CD4-positive, alpha-beta T cell (primary cell): ENCODE measurements at regions not wholly inside any gene's neighbourhood (a gene's known extent, or its start where the extent isn't known, plus 50 kb on each side); places are given as distances from the start of the nearest gene placed in this dataset.

Experiments used
- ATAC-seq: fragments of 200-7000 bp; cut with Tn5 transposase; one replicate; pipeline ENCODE4 v1.10.0; 2022; ENCODE audit warnings: mild to moderate bottlenecking; ENCODE audit not compliant: poor library complexity
- CTCF ChIA-PET: fragments of 350-600 bp; sonication (Branson Sonifier 250); formaldehyde crosslinking; loops from one replicate; lab custom pipeline; 2021; ENCODE audit warnings: antibody characterized with exemption, inconsistent platforms; lab: Charles Lee
- POLR2A ChIA-PET: fragments of 350-600 bp; sonication (Branson Sonifier 250); formaldehyde crosslinking; loops from one replicate; lab custom pipeline; 2021; ENCODE audit warnings: antibody characterized with exemption, inconsistent platforms; lab: Charles Lee
- DNase-seq, 14 experiments: peaks; one replicate each; pipeline ENCODE4 v3.0.0-alpha.2; 2013 to 2020; ENCODE audit warnings: mixed read lengths in 2 of 14
- H3K27ac ChIP-seq, 2 donors: one replicate each; pipeline versions ENCODE4 v1.5.1 to v1.7.0; 2013; ENCODE audit warnings: low read length in 2 of 2, low read depth in 1 of 2, mild to moderate bottlenecking in 1 of 2
- H3K27me3 ChIP-seq, 2 experiments: 1 replicate in 1 of 2; 2 replicates in 1 of 2; pipeline versions ENCODE4 v1.6.1 to v1.7.0; 2013; ENCODE audit warnings: low read length in 2 of 2, control low read depth in 1 of 2, mild to moderate bottlenecking in 1 of 2, moderate library complexity in 1 of 2; ENCODE audit not compliant: insufficient read depth in 2 of 2, control insufficient read depth in 1 of 2
- H3K36me3 ChIP-seq: one replicate; pipeline ENCODE4 v1.6.1; 2013; ENCODE audit warnings: low read length, control low read depth; ENCODE audit not compliant: insufficient read depth
- H3K4me1 ChIP-seq: one replicate; pipeline ENCODE4 v1.6.1; 2013; ENCODE audit warnings: low read length, control low read depth; ENCODE audit not compliant: insufficient read depth
- H3K4me3 ChIP-seq: one replicate; pipeline ENCODE4 v1.5.1; 2013; ENCODE audit warnings: mild to moderate bottlenecking, low read length, moderate library complexity
- H3K9me3 ChIP-seq, 2 experiments: 1 replicate in 1 of 2; 2 replicates in 1 of 2; pipeline versions ENCODE4 v1.6.1 to v1.7.0; 2013; ENCODE audit warnings: low read length in 2 of 2, mild to moderate bottlenecking in 2 of 2, control low read depth in 1 of 2, moderate library complexity in 1 of 2; ENCODE audit not compliant: control insufficient read depth in 1 of 2, insufficient read depth in 1 of 2
- H3K27ac Mint-ChIP-seq: one replicate; pipeline ENCODE4 v1.8.0; 2020; ENCODE audit warnings: mixed read lengths
- H3K27me3 Mint-ChIP-seq: one replicate; pipeline ENCODE4 v1.8.0; 2021; ENCODE audit warnings: mixed read lengths
- H3K36me3 Mint-ChIP-seq: one replicate; pipeline ENCODE4 v1.8.0; 2021; ENCODE audit warnings: low read depth, mixed read lengths
- H3K4me1 Mint-ChIP-seq: one replicate; pipeline ENCODE4 v1.8.0; 2021; ENCODE audit warnings: low read depth, mixed read lengths
- H3K4me3 Mint-ChIP-seq: one replicate; pipeline ENCODE4 v1.8.0; 2020; ENCODE audit warnings: mild to moderate bottlenecking, mixed read lengths
- H3K9me3 Mint-ChIP-seq: one replicate; pipeline ENCODE4 v1.8.0; 2020; ENCODE audit warnings: mixed read lengths
- intact Hi-C, 2 experiments: fragments of 100-400 bp; cut with DNase I in 1 of 2; cut with micrococcal nuclease in 1 of 2; formaldehyde crosslinking; loops; one replicate each; pipeline versions ENCODE4 v1.15.1 to v1.9.0; 2023 to 2025; cut with DNase I, micrococcal nuclease
- TF ChIP-seq, protein P1 (sequence below): fragments of 200-600 bp; IDR thresholded peaks from one replicate; pipeline ENCODE4 v1.8.0; 2022; ENCODE audit warnings: antibody characterized with exemption, mild to moderate bottlenecking

DNA sequence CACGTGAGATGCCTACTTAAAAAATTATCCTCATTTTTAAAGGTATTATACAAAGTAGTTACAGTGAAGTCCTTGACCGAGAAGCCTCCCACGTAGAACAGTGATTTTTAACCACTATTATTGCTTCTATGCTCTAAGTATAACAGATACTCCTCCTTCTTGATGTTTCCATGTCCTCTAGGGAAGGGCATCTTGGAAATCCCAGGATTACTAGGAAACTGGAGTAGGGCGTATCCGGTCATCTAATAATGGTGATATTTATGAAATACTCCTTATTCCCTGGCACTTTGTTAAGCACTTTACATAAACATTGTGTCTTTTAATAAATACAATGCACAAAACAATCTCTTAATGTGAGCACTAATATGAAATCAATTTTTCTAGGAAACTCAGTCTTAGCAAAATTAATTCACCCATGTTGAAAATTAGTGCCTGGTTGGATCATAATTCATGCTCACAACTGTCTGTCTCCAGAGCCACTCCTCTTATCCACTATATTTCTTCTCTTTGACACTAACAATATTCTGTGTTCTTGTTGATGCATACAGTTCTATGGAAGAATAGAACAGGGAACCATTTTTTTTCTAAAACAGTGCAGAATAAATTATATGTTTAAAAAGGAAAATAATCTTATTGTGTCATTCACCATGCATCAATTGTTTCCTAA is 128.6 kb upstream of the SEMA3E start:
- DNase-seq (no peak), ATAC-seq (no peak)
- POLR2A ChIA-PET, result no interaction called here
- intact Hi-C loops, result no loop called here
- Mint-ChIP-seq H3K4me1 (no peaks in the 10 kb centered on the region), H3K9me3 (peaks cover 4% of the 10 kb centered on the region), H3K27me3 (no peaks in the 10 kb centered on the region), H3K36me3 (no peaks in the 10 kb centered on the region), H3K27ac (no peak overlapping the region), H3K4me3 (no peak overlapping the region)
- Histone ChIP-seq H3K4me3 (no peak overlapping the region), H3K27me3 (no peaks in the 10 kb centered on the region), H3K27ac (no peak overlapping the region), H3K36me3 (no peaks in the 10 kb centered on the region), H3K4me1 (no peaks in the 10 kb centered on the region), H3K9me3 (no peaks in the 10 kb centered on the region)
- CTCF ChIA-PET, result no interaction called here
- TF ChIP-seq, protein P1, sequence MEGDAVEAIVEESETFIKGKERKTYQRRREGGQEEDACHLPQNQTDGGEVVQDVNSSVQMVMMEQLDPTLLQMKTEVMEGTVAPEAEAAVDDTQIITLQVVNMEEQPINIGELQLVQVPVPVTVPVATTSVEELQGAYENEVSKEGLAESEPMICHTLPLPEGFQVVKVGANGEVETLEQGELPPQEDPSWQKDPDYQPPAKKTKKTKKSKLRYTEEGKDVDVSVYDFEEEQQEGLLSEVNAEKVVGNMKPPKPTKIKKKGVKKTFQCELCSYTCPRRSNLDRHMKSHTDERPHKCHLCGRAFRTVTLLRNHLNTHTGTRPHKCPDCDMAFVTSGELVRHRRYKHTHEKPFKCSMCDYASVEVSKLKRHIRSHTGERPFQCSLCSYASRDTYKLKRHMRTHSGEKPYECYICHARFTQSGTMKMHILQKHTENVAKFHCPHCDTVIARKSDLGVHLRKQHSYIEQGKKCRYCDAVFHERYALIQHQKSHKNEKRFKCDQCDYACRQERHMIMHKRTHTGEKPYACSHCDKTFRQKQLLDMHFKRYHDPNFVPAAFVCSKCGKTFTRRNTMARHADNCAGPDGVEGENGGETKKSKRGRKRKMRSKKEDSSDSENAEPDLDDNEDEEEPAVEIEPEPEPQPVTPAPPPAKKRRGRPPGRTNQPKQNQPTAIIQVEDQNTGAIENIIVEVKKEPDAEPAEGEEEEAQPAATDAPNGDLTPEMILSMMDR, result no peak

DNA sequence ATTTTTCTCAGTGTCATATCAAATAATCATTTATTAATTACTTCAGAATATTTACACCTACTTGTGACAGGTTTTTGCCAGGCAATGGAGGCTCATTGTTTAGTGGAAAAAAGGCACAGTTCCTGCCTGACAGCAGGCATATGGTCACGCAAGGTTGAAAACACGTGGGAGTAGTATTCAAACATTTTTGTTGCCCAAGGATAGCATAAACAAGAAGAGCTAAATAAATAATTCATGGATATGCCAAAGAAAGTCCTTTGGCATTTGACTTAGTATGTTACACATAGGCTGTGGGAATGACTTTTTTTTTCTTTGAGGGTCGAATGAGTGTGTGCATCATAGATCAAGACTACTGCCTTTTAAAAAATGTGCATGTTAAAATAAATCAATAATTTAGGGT is 120.5 kb upstream of the SEMA3E start:
- TF ChIP-seq, protein P1, result no peak

DNA sequence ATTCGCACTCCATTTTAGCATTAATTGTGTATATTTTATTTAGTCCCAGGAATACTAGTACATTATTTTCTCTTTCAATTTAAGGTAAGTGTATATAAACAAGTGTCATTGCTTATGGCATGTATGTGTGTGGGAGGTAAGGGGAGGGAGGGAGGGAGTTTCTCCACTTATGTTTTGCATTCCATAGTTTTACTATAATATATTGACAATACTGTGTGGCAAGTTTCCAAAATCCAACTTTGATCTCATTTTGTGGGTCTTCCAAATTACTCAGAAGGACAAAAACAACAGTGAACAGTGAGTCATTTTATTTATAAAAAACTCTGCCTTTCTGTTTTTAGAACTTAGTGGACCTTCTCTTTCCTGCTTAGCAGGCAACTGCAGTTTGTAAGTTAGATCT is 102.3 kb upstream of the SEMA3E start:
- Histone ChIP-seq H3K4me3 (no peak overlapping the region), H3K9me3 (peaks cover 0 to 13% of the 10 kb centered on the region in 2 experiments), H3K27ac (no peak overlapping the region), H3K27me3 (no peaks in the 10 kb centered on the region), H3K36me3 (no peaks in the 10 kb centered on the region), H3K4me1 (no peaks in the 10 kb centered on the region)
- POLR2A ChIA-PET, result no interaction called here
- H3K27me3 Mint-ChIP-seq, result no peaks in the 10 kb centered on the region
- no peaks in the 10 kb centered on the region for H3K36me3 Mint-ChIP-seq
- DNase-seq, result no peak
- no peak for ATAC-seq
- H3K27ac Mint-ChIP-seq, result no peak overlapping the region
- TF ChIP-seq, protein P1, result no peak
- intact Hi-C loops, result no loop called here
- no peaks in the 10 kb centered on the region for H3K4me1 Mint-ChIP-seq
- CTCF ChIA-PET, result no interaction called here
- peaks cover 3% of the 10 kb centered on the region for H3K9me3 Mint-ChIP-seq
- no peak overlapping the region for H3K4me3 Mint-ChIP-seq

More for the DNA sequence above, 120.5 kb upstream of the SEMA3E start:
- CTCF ChIA-PET, result no interaction called here
- ATAC-seq (no peak), DNase-seq (no peak)
- H3K4me3 ChIP-seq, result no peak overlapping the region
- Mint-ChIP-seq H3K9me3 (peaks cover 5% of the 10 kb centered on the region), H3K4me3 (no peak overlapping the region), H3K4me1 (no peaks in the 10 kb centered on the region), H3K27me3 (no peaks in the 10 kb centered on the region), H3K27ac (no peak overlapping the region), H3K36me3 (no peaks in the 10 kb centered on the region)
- POLR2A ChIA-PET, result no interaction called here
- no peaks in the 10 kb centered on the region for H3K9me3 ChIP-seq
- no peaks in the 10 kb centered on the region for H3K4me1 ChIP-seq
- H3K27ac ChIP-seq, result no peak overlapping the region
- H3K27me3 ChIP-seq, result no peaks in the 10 kb centered on the region
- intact Hi-C loops, result no loop called here
- H3K36me3 ChIP-seq, result no peaks in the 10 kb centered on the region
